H1 (cell line): ENCODE measurements at regions not wholly inside any gene's neighbourhood (a gene's known extent, or its start where the extent isn't known, plus 50 kb on each side); places are given as distances from the start of the nearest gene placed in this dataset.

Source experiments
- KDM1A ChIP-seq: fragments of 200-600, 300-600 bp; sonication (generic); IDR thresholded peaks from 2 replicates; pipeline ENCODE4 v1.7.1; 2016; ENCODE audit warnings: mild to moderate bottlenecking, low read length, borderline replicate concordance
- NRF1 ChIP-seq: IDR thresholded peaks from 2 replicates; pipeline ENCODE4 v1.6.1; 2011; ENCODE audit warnings: mild to moderate bottlenecking, low read depth, low read length, improper control_type of control experiment
- TCF12 ChIP-seq: IDR thresholded peaks from 2 replicates; pipeline ENCODE4 v1.6.1; 2011; ENCODE audit warnings: low read depth, mild to moderate bottlenecking, low read length
- TF ChIP-seq, protein P1 (sequence below): IDR thresholded peaks from 2 replicates; pipeline ENCODE4 v1.6.1; 2012; ENCODE audit warnings: inconsistent platforms
- TF ChIP-seq, protein P2 (sequence below): IDR thresholded peaks from 2 replicates; pipeline ENCODE4 v1.6.1; 2012; ENCODE audit warnings: low read length, inconsistent platforms

DNA sequence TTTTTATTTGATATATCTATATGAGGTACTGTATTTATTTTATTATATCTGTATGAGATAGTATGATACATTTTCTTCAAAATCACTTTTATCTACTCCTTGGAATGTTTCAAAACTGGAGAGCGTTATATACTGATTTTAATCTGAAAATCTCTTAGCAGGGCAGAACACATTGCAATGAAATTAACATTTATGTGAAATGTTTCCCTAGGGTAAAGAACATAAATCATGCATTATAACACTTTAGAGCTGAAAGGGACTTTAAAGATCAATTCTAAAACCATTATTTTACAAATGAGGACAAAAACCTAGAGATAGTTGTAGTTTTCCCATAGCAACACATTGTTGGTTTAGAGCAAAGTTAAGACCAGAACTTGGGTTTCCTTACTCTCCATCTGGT, 153.7 kb downstream of the ATOH1 start (continued):
- TF ChIP-seq NRF1 (no peak), KDM1A (no peak), TCF12 (no peak)
- TF ChIP-seq, protein P1, sequence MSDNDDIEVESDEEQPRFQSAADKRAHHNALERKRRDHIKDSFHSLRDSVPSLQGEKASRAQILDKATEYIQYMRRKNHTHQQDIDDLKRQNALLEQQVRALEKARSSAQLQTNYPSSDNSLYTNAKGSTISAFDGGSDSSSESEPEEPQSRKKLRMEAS: no peak
- TF ChIP-seq, protein P2, sequence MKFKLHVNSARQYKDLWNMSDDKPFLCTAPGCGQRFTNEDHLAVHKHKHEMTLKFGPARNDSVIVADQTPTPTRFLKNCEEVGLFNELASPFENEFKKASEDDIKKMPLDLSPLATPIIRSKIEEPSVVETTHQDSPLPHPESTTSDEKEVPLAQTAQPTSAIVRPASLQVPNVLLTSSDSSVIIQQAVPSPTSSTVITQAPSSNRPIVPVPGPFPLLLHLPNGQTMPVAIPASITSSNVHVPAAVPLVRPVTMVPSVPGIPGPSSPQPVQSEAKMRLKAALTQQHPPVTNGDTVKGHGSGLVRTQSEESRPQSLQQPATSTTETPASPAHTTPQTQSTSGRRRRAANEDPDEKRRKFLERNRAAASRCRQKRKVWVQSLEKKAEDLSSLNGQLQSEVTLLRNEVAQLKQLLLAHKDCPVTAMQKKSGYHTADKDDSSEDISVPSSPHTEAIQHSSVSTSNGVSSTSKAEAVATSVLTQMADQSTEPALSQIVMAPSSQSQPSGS: no peak
